KMS-11 (cell line): ENCODE measurements at regions not wholly inside any gene's neighbourhood (a gene's known extent, or its start where the extent isn't known, plus 50 kb on each side); places are given as distances from the start of the nearest gene placed in this dataset.

Experiments used
- H2AFZ ChIP-seq: fragments of 200-600 bp; sonication (generic); 2 replicates; pipeline ENCODE4 v1.6.1; 2016; ENCODE audit warnings: antibody characterized with exemption, mixed run types, low read depth
- H3K27ac ChIP-seq: fragments of 200-600 bp; sonication (generic); 2 replicates; pipeline ENCODE4 v1.6.1; 2016; ENCODE audit warnings: mild to moderate bottlenecking, mixed run types
- H3K27me3 ChIP-seq: fragments of 200-600 bp; sonication (generic); 2 replicates; pipeline ENCODE4 v1.6.1; 2017; ENCODE audit warnings: mild to moderate bottlenecking, low read depth, mixed run types, moderate library complexity; ENCODE audit not compliant: insufficient read depth
- H3K36me3 ChIP-seq: fragments of 200-600 bp; sonication (generic); 2 replicates; pipeline ENCODE4 v1.6.1; 2017; ENCODE audit warnings: mild to moderate bottlenecking, mixed run types; ENCODE audit not compliant: insufficient read depth
- H3K4me1 ChIP-seq: fragments of 200-600 bp; sonication (generic); 2 replicates; pipeline ENCODE4 v1.6.1; 2016; ENCODE audit warnings: mild to moderate bottlenecking, low read depth, mixed run types; ENCODE audit not compliant: poor library complexity, severe bottlenecking
- H3K4me2 ChIP-seq: fragments of 200-600 bp; sonication (generic); 2 replicates; pipeline ENCODE4 v1.7.0; 2016; ENCODE audit warnings: mild to moderate bottlenecking, mixed run types
- H3K4me3 ChIP-seq: fragments of 200-600 bp; sonication (generic); IDR thresholded peaks from 2 replicates; pipeline ENCODE4 v1.6.1; 2017; ENCODE audit warnings: low read depth, low read length, mixed read lengths; ENCODE audit not compliant: insufficient read depth
- H3K79me2 ChIP-seq: fragments of 200-600 bp; sonication (generic); 2 replicates; pipeline ENCODE4 v1.6.1; 2016; ENCODE audit warnings: low read depth, mixed run types; ENCODE audit not compliant: insufficient read depth
- H3K9ac ChIP-seq: fragments of 200-600 bp; sonication (generic); 2 replicates; pipeline ENCODE4 v1.6.1; 2016; ENCODE audit warnings: mild to moderate bottlenecking, mixed run types
- H4K20me1 ChIP-seq: fragments of 200-600 bp; sonication (generic); 2 replicates; pipeline ENCODE4 v1.6.1; 2016; ENCODE audit warnings: mild to moderate bottlenecking, mixed run types; ENCODE audit not compliant: insufficient read depth
- TF ChIP-seq, protein P1 (sequence below): fragments of 200-600 bp; sonication (generic); conservative IDR thresholded peaks from 2 replicates; pipeline ENCODE4 v1.6.1; 2017; ENCODE audit warnings: low read depth, mild to moderate bottlenecking, antibody characterized with exemption, low read length, moderate library complexity, mixed read lengths

DNA sequence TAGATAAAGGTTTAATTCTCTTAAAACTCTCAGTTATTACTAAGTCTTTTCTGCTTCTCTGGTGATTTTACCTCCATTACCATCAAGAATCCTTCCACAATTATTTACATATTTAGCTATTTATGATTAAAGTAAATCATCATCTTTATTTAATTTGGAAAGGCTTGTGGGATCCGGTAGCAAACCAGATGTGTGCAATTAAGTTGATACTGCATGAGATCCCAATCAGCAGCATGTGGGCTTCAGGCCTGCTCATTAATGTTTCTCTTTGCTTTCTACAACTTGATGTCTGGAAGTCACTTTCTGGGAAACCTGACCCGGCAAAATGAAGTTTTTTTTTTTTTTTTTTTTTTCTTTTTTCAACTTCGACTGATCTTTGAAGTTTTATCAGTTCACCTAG is 558.4 kb upstream of the ANO5 start:
- Histone ChIP-seq H3K27ac (no peak overlapping the region), H3K4me1 (no peaks in the 10 kb centered on the region), H3K4me3 (no peak overlapping the region), H3K36me3 (no peaks in the 10 kb centered on the region), H4K20me1 (no peaks in the 10 kb centered on the region), H3K27me3 (no peaks in the 10 kb centered on the region), H3K4me2 (no peak overlapping the region), H2AFZ (no peak overlapping the region), H3K9ac (no peak overlapping the region), H3K79me2 (no peaks in the 10 kb centered on the region)
- TF ChIP-seq, protein P1, sequence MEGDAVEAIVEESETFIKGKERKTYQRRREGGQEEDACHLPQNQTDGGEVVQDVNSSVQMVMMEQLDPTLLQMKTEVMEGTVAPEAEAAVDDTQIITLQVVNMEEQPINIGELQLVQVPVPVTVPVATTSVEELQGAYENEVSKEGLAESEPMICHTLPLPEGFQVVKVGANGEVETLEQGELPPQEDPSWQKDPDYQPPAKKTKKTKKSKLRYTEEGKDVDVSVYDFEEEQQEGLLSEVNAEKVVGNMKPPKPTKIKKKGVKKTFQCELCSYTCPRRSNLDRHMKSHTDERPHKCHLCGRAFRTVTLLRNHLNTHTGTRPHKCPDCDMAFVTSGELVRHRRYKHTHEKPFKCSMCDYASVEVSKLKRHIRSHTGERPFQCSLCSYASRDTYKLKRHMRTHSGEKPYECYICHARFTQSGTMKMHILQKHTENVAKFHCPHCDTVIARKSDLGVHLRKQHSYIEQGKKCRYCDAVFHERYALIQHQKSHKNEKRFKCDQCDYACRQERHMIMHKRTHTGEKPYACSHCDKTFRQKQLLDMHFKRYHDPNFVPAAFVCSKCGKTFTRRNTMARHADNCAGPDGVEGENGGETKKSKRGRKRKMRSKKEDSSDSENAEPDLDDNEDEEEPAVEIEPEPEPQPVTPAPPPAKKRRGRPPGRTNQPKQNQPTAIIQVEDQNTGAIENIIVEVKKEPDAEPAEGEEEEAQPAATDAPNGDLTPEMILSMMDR, result no peak

GRCh38 chr11:21634956-21635355 is 557.9 kb upstream of the ANO5 start:
- no peak overlapping the region for H3K4me3 ChIP-seq
- no peaks in the 10 kb centered on the region for H3K79me2 ChIP-seq
- TF ChIP-seq, protein P1, result no peak
- no peak overlapping the region for H3K9ac ChIP-seq
- H3K27ac ChIP-seq, result no peak overlapping the region
- H3K36me3 ChIP-seq, result no peaks in the 10 kb centered on the region
- peaks cover 4% of the 10 kb centered on the region for H3K4me1 ChIP-seq
- no peak overlapping the region for H2AFZ ChIP-seq
- no peaks in the 10 kb centered on the region for H3K27me3 ChIP-seq
- H4K20me1 ChIP-seq, result no peaks in the 10 kb centered on the region
- H3K4me2 ChIP-seq, result no peak overlapping the region

DNA sequence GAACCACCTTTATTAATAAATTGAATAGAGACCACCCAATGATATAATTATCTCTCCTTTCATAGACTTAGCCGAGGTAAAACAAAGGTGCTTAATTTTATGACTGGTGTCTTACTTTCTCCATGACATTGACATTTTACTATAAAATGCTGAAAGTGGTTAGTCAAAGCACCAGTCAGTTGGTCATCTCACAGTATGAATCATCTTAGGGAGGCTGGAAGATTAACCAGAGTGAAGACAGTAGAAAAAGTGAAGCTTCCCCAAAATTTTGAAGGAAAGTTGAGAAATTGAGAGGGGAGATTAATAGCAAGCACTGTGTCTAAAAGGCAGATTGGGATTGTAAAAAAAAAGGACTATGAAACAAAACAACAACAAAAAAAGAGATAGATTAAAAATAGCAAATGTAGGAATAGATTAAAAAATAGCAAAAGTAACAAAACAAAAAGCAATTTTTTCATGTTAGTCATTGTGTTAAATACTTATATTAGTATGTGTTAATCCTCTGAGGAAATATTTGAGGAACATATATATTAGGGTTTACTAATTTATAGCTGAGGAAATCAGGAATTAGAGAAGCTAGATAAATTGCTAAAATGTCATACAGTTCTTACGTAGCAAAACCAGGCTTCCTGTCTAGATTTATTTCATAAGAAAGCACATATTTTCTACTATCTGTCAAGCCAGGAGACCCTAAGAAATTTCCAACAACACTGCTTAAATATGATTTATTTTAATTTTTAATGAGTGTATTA is 557.3 kb upstream of the ANO5 start:
- no peaks in the 10 kb centered on the region for H4K20me1 ChIP-seq
- peaks cover 10% of the 10 kb centered on the region for H3K4me1 ChIP-seq
- no peak overlapping the region for H3K9ac ChIP-seq
- H3K36me3 ChIP-seq, result no peaks in the 10 kb centered on the region
- TF ChIP-seq, protein P1, result no peak
- H3K79me2 ChIP-seq, result no peaks in the 10 kb centered on the region
- no peaks in the 10 kb centered on the region for H3K27me3 ChIP-seq
- H3K4me3 ChIP-seq, result no peak overlapping the region
- no peak overlapping the region for H3K4me2 ChIP-seq
- H3K27ac ChIP-seq, result no peak overlapping the region
- H2AFZ ChIP-seq, result no peak overlapping the region

DNA sequence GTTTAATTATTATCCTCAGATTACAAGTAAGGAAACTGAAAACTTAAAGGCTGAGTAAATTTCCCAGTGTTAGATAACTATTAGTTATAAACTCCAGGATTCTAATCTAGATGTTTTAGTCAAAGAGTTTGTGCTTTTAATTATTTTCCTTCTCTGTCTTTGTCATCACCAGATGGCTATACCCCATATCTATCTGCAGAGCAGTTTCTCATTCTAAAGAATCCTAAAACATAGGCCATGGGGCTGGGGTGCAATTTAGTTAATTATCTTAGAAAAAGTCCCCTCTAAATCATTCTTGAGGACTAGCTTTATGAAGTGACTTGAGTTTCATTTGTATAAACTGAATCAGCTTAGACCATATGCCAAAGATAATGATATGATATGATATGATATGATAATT is 556.3 kb upstream of the ANO5 start:
- Histone ChIP-seq H3K4me1 (peaks cover 18% of the 10 kb centered on the region), H3K79me2 (no peaks in the 10 kb centered on the region), H2AFZ (no peak overlapping the region), H3K4me2 (no peak overlapping the region), H3K36me3 (no peaks in the 10 kb centered on the region), H3K4me3 (no peak overlapping the region), H4K20me1 (no peaks in the 10 kb centered on the region), H3K27me3 (no peaks in the 10 kb centered on the region), H3K9ac (no peak overlapping the region), H3K27ac (no peak overlapping the region)
- TF ChIP-seq, protein P1, result no peak
